Putamen (tissue), 1 donor: ENCODE measurements at regions not wholly inside any gene's neighbourhood (a gene's known extent, or its start where the extent isn't known, plus 50 kb on each side); places are given as distances from the start of the nearest gene placed in this dataset.
"Not testable (repeated sequence)": the region's sequence is repeated elsewhere in the genome, so short reads cannot be mapped to it uniquely, and the experiment has no call there.

Source experiments
- DNase-seq: peaks from one replicate; pipeline ENCODE4 v3.0.0-alpha.2; 2016; ENCODE audit warnings: low spot score

DNA sequence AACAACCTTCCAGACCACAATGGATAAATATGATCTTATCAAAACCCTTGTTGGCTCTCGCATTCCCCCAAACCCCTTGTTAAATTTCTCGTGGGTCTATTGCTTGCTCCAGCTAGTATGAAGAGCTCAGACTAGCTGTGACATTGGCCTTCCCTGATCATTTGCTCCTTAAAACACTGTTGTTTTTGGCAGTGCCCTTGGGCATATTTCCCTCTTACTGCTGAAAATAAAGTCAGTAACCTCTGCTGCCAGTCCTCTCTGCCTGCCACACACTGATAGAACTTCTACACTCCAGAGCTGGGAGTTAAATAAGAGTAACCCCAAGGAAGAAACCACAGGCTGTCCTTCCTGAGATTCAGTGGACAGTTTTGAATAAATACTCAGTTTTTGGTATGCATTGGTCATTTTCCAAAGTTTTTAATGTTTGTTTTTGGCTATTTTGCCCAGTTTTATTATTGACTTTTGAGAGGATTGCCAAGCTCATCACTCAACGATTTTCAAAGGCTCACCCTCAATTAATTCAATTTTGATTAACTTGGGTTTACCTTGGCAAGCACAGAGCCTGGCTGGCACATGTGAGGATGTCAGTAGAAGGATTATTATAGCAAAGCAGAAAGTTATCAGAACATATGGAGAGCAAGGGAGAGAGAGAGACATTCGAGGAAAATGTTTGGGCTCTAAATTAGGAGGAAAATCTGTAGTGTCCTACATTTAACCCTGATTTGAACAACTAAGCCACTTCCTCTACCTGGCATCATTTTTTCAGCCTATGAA is 84.3 kb upstream of the SYN3 start:
- DNase-seq, result no peak

DNA sequence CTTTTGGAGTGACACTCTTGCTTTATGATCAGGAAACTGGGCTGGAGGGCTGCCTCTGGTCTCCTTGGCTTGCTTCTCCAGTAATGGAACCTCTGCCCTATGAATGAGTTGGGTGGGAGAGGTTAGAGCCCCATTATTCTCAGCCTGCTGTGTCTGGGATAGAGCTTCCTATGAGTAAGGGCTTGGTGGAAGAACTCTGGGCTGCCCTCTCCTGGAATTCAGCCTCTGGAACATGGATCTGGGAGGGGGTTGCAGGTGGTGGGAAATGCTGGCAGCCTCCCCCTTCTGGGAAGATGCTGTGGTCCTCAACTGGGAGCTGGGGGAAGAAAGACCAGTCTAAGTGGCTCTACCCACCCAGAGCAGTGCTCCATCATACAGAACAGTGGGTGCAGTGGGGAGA is 81.8 kb upstream of the SYN3 start:
- DNase-seq, result no peak

DNA sequence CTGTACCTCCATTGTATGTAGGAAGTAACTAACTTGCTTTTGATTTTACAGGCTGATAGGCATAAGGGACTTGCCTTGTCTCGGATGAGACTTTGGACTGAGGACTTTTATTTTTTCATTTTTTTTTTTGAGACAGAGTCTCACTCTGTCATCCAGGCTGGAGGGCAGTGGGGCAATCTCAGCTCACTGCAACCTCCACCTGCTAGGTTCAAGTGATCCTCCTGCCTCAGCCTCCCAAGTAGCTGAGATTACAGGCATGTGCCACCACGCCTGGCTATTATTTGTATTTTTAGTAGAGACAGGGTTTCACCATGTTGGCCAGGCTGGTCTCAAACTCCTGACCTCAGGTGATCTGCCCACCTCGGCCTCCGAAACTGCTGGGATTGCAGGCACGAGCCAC is 80.2 kb upstream of the SYN3 start:
- not testable (repeated sequence) for DNase-seq

DNA sequence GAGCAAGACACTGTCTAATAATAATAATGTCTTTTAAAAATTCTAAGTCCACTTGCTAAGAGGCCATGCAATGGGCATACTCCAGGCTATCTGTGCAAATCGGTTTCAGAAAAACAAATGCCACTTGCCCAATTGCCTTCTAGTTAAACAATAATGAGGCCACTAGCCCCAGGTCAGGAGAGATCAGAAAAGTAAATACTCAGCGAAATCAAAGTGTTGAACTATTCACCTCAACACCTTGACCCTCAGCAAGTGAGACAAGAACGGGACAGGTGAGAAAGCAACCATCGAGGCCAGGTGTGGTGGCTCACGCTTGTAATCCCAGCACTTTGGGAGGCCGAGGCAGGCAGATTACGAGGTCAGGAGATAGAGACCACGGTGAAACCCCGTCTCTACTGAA is 72.3 kb upstream of the SYN3 start:
- DNase-seq, result no peak

DNA sequence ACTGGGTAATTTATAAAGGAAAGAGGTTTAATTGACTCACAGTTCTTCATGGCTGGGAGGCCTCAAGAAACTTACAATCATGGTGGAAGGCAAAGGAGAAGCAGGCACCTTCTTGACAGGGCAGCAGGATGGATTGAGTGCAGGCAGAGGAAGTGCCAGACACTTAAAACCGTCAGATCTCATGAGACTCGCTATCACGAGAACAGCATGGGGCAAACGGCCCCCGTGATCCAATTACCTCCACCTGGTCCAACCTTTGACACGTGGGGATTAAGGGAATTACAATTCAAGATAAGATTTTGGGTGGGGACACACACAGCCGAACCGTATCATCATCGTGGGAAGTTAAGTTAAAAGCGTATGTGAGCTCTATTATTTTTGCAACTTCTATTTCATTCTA is 71.4 kb upstream of the SYN3 start:
- DNase-seq, result no peak

DNA sequence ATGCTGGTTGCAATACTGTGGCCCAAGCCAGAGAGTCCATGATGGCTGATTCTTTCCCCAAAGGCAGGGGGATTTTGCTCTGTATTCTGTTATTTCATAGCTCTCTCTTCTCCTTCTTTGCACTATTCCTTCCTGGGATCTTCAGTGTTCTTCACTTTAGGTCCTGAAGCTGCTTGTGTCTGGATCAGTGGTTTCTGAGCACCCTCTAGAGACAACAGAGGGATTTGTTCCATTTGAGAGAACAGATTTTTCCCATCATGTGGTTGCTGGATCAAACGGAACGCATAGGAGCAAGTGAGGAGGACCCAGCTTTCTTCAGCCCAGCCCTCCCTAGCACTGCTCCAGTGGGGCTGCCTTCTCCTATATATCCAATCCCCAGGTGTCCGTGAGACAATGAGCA is 68.7 kb upstream of the SYN3 start:
- DNase-seq, result peak; percentile 42

DNA sequence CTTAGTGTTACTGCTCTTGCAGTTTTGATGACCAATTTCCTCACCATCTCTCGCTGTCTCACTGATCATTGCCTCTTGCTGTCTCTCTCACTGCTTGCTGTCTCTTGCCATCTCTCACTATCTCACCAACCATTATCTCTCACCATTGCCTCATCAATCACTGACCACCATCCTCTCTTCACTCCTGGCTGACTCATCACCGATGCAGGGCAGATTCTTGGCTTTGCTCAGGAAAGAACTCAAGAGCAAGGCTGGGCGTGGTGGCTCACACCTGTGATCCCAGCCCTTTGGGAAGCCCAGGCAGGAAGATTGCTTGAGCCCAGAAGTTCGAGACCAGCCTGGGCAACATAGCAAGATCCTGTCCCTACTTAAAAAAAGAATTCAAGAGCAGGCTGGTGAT is 66.3 kb upstream of the SYN3 start:
- no peak for DNase-seq

DNA sequence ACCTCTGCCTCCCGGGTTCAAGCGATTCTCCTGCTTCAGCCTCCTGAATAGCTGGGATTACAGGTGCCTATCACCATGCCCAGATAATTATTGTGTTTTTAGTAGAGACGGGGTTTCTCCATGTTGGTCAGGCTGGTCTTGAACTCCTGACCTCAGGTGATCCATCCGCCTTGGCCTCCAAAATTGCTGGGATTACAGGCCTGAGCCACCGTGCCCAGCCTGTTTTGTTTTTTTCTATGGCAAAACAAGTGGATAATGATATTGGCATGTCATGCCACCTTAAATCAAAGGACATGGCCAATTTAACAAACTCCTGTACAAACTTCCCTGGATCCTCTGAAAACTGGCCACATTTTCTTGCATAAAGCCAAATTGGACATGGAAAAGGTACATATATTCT is 64.3 kb upstream of the SYN3 start:
- DNase-seq, result not testable (repeated sequence)

DNA sequence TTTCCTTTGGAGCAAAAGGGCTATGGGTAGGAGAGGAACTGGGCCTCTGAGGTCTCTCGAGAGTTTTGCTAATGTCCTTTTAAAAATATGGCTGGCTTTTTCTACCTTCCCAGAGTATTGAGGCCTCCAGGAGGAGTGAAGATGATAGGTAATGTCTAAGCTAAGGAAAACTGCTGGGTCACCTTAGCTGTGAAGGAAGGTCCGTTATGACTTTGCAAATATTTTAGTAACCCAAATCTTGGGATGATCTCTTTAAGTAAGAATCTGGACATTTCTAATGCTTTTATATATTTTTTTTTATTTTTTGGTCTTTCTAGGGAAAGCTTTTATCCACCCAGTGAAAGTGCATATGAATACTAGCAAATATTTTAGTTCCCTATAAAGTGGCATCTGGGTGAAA is 60.9 kb upstream of the SYN3 start:
- DNase-seq, result no peak

DNA sequence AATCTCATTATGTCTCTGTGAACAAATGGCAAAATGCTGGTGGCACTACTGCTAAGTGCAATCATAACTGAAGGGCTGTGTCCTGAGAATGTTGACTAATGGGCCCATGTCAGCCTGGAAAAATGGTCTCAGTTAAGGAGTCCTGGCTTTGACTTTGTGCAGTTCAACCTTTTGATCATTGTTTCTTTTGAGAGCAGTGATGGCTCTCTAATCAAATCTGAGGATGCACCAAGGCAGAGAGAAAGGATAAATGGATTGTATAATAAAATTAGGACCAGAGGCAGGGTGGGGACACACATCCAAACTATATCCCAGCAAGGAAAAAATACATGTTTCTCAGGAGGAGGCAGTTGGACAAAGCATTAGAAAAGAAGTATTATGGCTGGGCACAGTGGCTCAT is 59.6 kb upstream of the SYN3 start:
- DNase-seq, result no peak

DNA sequence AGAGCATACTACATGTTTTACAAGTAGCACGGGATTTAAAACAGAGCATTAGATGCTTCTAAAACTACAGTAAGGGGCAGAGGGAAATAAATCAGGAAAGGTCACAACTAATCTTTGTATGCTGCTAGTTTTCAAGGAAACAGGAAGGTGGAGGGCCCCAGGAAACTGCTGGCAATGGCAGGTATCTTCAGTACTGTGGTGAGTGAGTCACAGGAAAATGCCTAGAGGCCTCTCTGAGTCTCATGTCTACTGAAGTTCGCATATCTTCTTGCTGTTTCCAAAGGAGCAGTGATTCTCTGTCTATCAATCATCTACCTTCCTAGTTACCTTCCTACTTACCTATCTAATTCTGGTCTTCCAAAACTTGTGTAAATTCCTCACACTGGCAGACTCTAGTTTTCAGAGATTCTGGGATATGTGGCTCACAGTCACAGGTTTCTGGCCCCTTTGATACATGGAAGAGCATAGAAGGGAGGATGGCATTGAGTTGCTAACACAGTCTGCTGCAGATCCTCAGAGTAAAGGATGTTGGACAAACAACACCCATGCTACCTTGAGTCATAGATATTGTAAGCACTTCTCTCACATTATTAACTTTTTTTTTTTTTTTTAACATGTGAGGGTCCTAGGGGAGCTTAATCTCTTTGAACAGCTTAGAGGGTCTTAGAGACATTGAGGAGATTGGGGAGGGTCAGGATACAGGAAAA is 58.8 kb upstream of the SYN3 start:
- no peak for DNase-seq

DNA sequence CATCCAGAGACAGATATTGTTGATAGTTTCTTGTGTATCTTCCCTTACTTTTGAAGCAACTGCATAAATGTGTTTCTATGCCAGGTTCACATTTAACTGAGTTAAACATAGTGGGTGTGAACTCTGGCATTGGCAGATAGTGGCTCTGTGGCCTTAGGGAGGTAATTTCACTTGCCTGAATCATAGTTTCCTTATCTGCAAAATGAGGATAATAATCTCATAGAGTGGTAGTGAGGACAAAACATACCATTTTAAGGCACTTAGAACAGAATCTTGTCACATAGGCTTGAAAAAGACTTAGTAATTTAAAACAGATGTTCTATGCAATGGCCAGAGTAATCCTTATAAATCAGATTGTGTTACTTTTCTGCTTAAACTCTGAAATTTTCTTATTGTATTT is 56.4 kb upstream of the SYN3 start:
- no peak for DNase-seq

DNA sequence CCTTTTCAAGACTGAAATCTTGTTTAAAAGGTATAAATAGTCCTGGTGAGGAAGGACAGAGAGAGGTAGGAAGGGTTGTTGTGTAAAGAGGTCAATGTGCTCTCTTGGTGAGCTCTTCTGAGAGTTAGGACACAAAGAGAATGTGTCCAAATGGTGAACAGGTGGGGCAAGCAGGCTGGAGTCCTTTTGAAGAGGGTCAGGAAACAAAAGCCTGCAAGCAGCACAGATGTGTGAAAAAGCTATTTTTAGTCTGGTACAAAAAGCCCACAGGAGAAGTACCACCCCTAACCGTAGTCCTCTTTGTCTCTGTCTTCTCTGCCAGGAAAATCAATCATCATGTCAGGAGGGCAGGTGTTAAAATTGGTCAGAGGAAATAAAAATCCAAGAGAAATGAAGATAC is 54.4 kb upstream of the SYN3 start:
- DNase-seq, result no peak

DNA sequence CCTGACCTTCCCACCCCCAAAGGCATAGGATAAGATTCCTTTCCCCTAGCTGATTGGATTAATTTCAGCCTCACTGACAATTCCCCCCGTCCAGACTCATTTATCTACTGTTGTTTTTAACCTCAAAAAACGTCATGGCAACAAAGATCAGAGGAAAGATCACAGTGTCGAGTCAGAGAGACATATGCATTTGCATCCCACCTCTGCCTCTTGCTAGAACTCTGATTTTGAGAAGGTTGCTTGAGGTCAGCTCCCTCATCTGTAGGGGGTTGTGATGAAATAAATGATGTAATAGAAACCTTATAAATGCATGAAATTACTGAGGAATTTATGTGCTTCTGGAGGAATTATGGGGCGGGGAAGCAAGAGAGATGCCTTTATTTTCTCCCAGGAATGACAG is 53.3 kb upstream of the SYN3 start:
- no peak for DNase-seq

DNA sequence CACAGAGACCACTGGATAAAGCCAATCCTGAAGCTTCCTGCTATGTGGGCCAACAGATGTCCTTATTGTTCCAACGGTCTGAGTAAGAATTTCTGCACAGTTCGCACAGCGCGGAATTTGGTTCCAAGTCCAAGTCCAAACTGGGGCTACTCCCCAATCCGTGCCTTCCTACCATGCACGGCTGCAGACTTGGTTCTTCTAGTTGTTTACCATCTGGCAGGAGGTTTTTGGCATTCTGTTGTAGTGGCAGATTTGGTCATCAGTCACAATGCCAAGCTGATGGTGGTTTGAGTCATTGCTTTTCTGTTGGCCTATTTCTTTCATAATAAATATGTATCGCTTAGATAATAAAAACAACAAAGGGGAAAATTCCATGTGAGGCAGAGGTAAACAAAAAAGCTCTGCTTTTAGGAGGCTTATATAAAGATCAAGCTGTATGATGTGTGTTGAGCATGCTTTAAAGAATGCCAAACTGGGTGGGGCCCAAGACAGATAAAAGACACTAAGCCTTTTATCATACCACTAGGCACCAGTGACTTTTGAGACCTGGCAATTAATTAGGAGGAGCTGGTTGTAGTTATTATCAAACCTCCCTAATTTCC is 52.5 kb upstream of the SYN3 start:
- no peak for DNase-seq

DNA sequence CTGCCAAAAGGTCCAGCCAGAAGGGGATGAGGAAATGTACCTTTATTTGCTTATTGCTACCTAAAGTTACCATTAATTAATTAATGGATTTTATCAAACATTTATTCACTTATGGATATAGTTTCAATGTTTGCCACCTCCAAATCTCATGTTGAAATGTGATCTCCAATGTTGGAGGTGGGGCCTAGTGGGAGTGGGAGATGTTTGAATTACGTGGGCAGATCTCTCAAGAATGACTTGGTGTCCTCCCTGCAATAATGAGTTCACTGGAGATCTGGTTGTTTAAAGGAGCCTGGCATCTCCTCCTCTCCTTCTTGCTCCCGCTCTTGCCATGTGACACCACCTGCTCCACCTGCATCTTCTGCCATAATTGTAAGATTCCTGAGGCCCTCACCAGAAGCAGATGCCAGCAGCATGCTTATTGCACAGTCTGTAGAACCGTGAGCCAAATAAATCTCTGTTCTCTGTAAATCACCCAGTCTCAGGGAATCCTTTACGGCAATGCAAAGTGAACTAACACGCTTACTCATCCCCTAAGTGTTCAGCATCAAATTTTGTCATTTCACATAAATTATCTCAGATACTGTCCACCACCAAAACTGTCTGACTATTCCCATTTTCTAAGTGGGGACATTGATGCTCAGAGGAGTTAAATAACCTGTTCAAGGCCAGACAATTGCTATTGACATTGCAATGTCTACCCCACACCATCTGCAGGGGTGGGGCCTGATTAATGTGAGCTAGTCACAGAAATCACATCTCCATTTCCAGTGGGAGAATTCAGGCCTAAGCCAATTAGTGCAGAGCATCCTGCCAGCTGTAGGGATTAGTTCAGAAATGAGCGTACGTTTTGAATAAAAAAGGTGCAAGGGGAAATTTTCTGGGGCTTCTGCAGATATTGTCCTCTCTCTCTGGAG is 51.6 kb upstream of the SYN3 start:
- no peak for DNase-seq

DNA sequence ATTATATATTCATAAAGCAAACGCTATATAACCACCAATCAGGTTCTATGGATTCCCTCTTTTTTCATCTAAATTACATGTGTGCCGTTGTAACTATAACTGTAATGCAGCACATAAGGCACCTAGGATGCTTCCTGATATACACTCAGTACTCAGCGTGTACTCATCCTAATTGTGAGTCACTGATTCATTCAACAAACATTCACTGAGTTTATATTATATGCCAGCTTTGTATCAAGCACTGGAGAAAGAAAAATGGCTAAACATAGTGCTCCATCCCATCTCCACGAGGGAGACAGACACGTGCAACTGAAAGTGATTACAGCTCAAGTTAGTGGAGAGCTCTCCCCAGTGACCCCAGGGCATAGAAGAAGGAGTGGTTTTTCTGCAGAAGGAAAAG is 49.9 kb upstream of the SYN3 start:
- no peak for DNase-seq
